ENCODE measurements at regions not wholly inside any gene's neighbourhood (a gene's known extent, or its start where the extent isn't known, plus 50 kb on each side); places are given as distances from the start of the nearest gene placed in this dataset.
"Not testable (repeated sequence)": the region's sequence is repeated elsewhere in the genome, so short reads cannot be mapped to it uniquely, and the experiment has no call there.

- DNase-seq (ENCODE audit: low read depth): no peak
These were observed 145.4 kb upstream of the PITX1 start for GRCh38 chr5:135179308-135179980.

- no peak for DNase-seq (ENCODE audit: low read depth)
These were observed 144.6 kb upstream of the PITX1 start for GRCh38 chr5:135178476-135179155.

GRCh38 chr5:135177591-135177990 lies 143.6 kb upstream of the PITX1 start:
- DNase-seq (ENCODE audit: low read depth): no peak

GRCh38 chr5:135176991-135177390 lies 143.0 kb upstream of the PITX1 start:
- no peak for DNase-seq (ENCODE audit: low read depth)

GRCh38 chr5:135174315-135175096 lies 140.5 kb upstream of the PITX1 start:
- no peak for DNase-seq (ENCODE audit: low read depth)

GRCh38 chr5:135173662-135174290 lies 139.7 kb upstream of the PITX1 start:
- no peak for DNase-seq (ENCODE audit: low read depth)

GRCh38 chr5:135172718-135173117 lies 138.7 kb upstream of the PITX1 start:
- DNase-seq (ENCODE audit: low read depth): no peak

- no peak for DNase-seq (ENCODE audit: low read depth)
These were observed 137.3 kb upstream of the PITX1 start for GRCh38 chr5:135171336-135171735.

GRCh38 chr5:135170500-135170899 lies 136.5 kb upstream of the PITX1 start:
- DNase-seq (ENCODE audit: low read depth): no peak

GRCh38 chr5:135169753-135170152 lies 135.7 kb upstream of the PITX1 start:
- no peak for DNase-seq (ENCODE audit: low read depth)

- no peak for DNase-seq (ENCODE audit: low read depth)
These were observed 133.6 kb upstream of the PITX1 start for GRCh38 chr5:135167634-135168033.

GRCh38 chr5:135164873-135165614 lies 131.0 kb upstream of the PITX1 start:
- DNase-seq (ENCODE audit: low read depth): not testable (repeated sequence)

GRCh38 chr5:135163964-135164363 lies 129.9 kb upstream of the PITX1 start:
- DNase-seq (ENCODE audit: low read depth): no peak

- no peak for DNase-seq (ENCODE audit: low read depth)
These were observed 129.4 kb upstream of the PITX1 start for GRCh38 chr5:135163391-135163790.

- no peak for DNase-seq (ENCODE audit: low read depth)
These were observed 128.7 kb upstream of the PITX1 start for GRCh38 chr5:135162661-135163265.

- no peak for DNase-seq (ENCODE audit: low read depth)
These were observed 127.2 kb upstream of the PITX1 start for GRCh38 chr5:135161221-135161620.

GRCh38 chr5:135160036-135160675 lies 126.1 kb upstream of the PITX1 start:
- DNase-seq (ENCODE audit: low read depth): no peak

GRCh38 chr5:135159626-135160025 lies 125.6 kb upstream of the PITX1 start:
- DNase-seq (ENCODE audit: low read depth): no peak

GRCh38 chr5:135158982-135159381 lies 125.0 kb upstream of the PITX1 start:
- no peak for DNase-seq (ENCODE audit: low read depth)

GRCh38 chr5:135158314-135158697 lies 124.3 kb upstream of the PITX1 start:
- no peak for DNase-seq (ENCODE audit: low read depth)

All from activated T-helper 9 cell treated with anti-CD3 and anti-CD28 coated beads, Interleukin-2, amount 50 U/mL, for 16 hours (primary cell).